ENCODE measurements at regions not wholly inside any gene's neighbourhood (a gene's known extent, or its start where the extent isn't known, plus 50 kb on each side); places are given as distances from the start of the nearest gene placed in this dataset.

- TF ChIP-seq CTCF (IDR thresholded peaks at IDR 0.05) (no peak), REST (IDR thresholded peaks at IDR 0.05) (no peak), POLR2A (IDR thresholded peaks at IDR 0.05; ENCODE audit: low read length) (no peak), BHLHE40 (IDR thresholded peaks at IDR 0.05; ENCODE audit: low read depth, low read length) (no peak), MYC (IDR thresholded peaks at IDR 0.05; ENCODE audit: borderline replicate concordance, low read length) (no peak), JUNB (IDR thresholded peaks at IDR 0.05) (no peak)
Measured at GRCh38 chr17:70274255-70274654, 104.9 kb downstream of the KCNJ2 start.
